GM10248 (cell line): ENCODE measurements at regions not wholly inside any gene's neighbourhood (a gene's known extent, or its start where the extent isn't known, plus 50 kb on each side); places are given as distances from the start of the nearest gene placed in this dataset.

Source experiments
- CTCF ChIA-PET: fragments of 300-600 bp; sonication (Branson Sonifier 250); formaldehyde crosslinking; extraction: SDS; loops from one replicate; lab custom pipeline; 2021; ENCODE audit warnings: antibody characterized with exemption; lab: Yijun Ruan, JAX
- POLR2A ChIA-PET: fragments of 350-650 bp; sonication (Branson Sonifier 250); formaldehyde crosslinking; extraction: SDS; loops from one replicate; lab custom pipeline; 2020; ENCODE audit warnings: antibody characterized with exemption; lab: Yijun Ruan, JAX
- DNase-seq: peaks from one replicate; pipeline ENCODE4 v3.0.0; 2012; ENCODE audit errors: extremely low spot score
- TF ChIP-seq, protein P1 (sequence below): IDR thresholded peaks from 2 replicates; pipeline ENCODE4 v1.5.1; 2012; ENCODE audit warnings: mild to moderate bottlenecking, low read depth; ENCODE audit errors: extremely low read depth, missing control alignments, control extremely low read depth

DNA sequence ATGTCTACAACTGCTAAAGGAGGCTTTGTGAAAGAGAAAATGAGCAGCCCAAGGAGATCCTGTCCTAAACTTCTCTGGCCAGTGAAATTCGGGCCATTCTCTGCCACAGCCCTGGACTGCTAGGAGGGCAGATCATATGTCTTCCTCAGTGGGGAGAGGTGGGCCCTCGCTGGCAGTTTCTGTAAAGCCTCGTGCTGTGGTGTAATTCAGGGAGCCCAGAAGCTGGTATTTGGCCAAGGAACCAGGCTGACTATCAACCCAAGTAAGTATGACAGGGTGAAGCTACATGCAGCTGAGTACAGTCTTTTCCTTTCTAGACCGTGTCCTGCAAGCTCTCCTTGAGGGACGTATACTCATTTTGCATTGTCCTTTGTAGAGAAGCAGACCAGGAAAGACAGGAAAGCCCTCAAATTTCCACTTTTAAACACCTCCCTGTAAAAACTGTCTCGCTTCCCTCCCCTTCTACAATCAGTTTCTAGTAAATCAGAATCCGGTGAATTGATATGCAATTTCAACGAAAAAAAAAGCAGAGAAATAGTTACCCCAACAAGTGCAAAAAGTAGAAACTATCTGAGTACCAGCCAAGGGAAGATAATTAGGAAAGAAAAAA is 106.8 kb downstream of the DAD1 start:
- TF ChIP-seq, protein P1, sequence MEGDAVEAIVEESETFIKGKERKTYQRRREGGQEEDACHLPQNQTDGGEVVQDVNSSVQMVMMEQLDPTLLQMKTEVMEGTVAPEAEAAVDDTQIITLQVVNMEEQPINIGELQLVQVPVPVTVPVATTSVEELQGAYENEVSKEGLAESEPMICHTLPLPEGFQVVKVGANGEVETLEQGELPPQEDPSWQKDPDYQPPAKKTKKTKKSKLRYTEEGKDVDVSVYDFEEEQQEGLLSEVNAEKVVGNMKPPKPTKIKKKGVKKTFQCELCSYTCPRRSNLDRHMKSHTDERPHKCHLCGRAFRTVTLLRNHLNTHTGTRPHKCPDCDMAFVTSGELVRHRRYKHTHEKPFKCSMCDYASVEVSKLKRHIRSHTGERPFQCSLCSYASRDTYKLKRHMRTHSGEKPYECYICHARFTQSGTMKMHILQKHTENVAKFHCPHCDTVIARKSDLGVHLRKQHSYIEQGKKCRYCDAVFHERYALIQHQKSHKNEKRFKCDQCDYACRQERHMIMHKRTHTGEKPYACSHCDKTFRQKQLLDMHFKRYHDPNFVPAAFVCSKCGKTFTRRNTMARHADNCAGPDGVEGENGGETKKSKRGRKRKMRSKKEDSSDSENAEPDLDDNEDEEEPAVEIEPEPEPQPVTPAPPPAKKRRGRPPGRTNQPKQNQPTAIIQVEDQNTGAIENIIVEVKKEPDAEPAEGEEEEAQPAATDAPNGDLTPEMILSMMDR: no peak
- no peak for DNase-seq
- CTCF ChIA-PET: interaction anchor here (0.7 to 17.8 kb wide), 9 partner anchors 10 to 90 kb away, joined by 3 to 322 read pairs (median 19); no protein-coding TSS in a partner anchor
- POLR2A ChIA-PET: no interaction called here

GRCh38 chr14:22481546-22481945 is 107.5 kb downstream of the DAD1 start:
- CTCF ChIA-PET: interaction anchor here (1.2 to 17.8 kb wide), 8 partner anchors 9 to 90 kb away, joined by 3 to 322 read pairs (median 39); no protein-coding TSS in a partner anchor
- TF ChIP-seq, protein P1: no peak
- POLR2A ChIA-PET: no interaction called here
- DNase-seq: no peak

DNA sequence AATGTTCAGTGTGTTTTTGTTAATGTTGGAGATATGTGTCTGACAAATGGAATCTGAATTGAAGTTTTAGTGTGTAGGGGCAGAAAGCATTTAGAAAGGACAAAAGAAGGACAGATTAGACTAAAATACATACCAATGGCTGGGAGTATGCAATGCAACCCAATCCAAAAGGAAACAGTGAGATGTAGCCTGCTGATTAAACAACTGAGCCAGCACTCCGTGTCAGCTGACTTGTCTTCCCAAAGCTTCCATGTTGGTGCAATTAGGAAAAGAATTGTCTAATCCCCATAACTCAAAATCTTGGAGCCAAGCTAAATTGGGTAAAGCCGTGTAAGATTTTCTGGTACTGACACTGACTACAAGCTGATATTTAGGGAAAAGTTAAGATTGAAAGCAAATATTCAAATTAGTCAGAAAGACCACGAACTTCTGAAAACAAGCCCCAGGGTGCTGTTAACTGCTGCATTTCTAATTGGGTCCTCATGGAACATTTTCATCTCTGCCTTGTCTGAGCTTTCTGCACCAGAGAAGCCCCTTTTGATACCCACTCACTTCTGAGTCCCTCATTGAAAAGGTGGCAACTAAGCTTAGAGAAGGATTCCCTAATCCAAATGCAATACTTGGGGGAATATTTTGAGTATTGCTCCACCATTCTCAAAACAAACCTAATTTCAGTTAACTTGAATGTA is 109.1 kb downstream of the DAD1 start:
- ChIA-PET CTCF (interaction anchor here (0.7 to 17.8 kb wide), 21 partner anchors 8 to 374 kb away, joined by 3 to 322 read pairs (median 4); no protein-coding TSS in a partner anchor), POLR2A (interaction anchor here (0.8 kb wide), 1 partner anchor 90 kb away, joined by 3 read pairs; no protein-coding TSS in a partner anchor)
- no peak for DNase-seq
- TF ChIP-seq, protein P1: no peak

DNA sequence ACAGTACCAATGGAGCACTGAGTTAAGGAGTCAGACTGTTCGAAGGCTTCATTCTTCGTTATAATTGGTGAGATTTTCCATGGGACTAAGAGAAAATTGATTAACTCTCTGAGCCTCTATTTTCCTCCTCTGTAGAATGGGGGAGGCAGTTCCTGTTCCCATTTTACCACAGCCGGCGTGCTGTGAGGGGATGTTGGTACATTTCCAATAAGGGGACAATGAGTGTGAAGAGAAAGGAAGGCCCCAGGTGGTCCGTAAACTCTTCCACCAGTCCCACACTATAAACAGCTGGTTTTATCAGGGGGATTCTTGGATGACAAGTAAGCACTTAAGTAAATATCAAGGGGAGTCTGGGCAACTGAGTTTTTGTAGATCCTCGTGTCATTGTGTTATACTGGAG is 109.9 kb downstream of the DAD1 start:
- POLR2A ChIA-PET: interaction anchor here (0.5 to 1.0 kb wide), 2 partner anchors 28 to 95 kb away, joined by 3 read pairs; no protein-coding TSS in a partner anchor
- TF ChIP-seq, protein P1: no peak
- DNase-seq: no peak
- CTCF ChIA-PET: interaction anchor here (0.8 to 17.8 kb wide), 15 partner anchors 7 to 96 kb away, joined by 3 to 322 read pairs (median 22); no protein-coding TSS in a partner anchor

- TF ChIP-seq, protein P1: no peak
Observed at GRCh38 chr14:22478670-22479069, 110.4 kb downstream of the DAD1 start.

GRCh38 chr14:22478247-22478646 is 110.8 kb downstream of the DAD1 start:
- CTCF ChIA-PET: interaction anchor here (1.0 to 17.8 kb wide), 14 partner anchors 11 to 176 kb away, joined by 3 to 322 read pairs (median 10); no protein-coding TSS in a partner anchor
- no peak for DNase-seq
- TF ChIP-seq, protein P1: no peak
- POLR2A ChIA-PET: interaction anchor here (0.5 to 1.1 kb wide), 4 partner anchors 29 to 94 kb away, joined by 3 to 4 read pairs (median 4); no protein-coding TSS in a partner anchor

More at GRCh38 chr14:22478670-22479069, 110.4 kb downstream of the DAD1 start:
- DNase-seq: no peak
- ChIA-PET POLR2A (interaction anchor here (0.5 to 1.1 kb wide), 4 partner anchors 29 to 94 kb away, joined by 3 to 4 read pairs (median 4); no protein-coding TSS in a partner anchor), CTCF (interaction anchor here (0.8 to 17.8 kb wide), 16 partner anchors 7 to 176 kb away, joined by 3 to 322 read pairs (median 10); no protein-coding TSS in a partner anchor)
